Retinal pigment epithelial cell (primary cell): ENCODE measurements at regions not wholly inside any gene's neighbourhood (a gene's known extent, or its start where the extent isn't known, plus 50 kb on each side); places are given as distances from the start of the nearest gene placed in this dataset.
"Not testable (repeated sequence)": the region's sequence is repeated elsewhere in the genome, so short reads cannot be mapped to it uniquely, and the experiment has no call there.

Source experiments
- DNase-seq: peaks from one replicate; pipeline ENCODE4 v3.0.0-alpha.2; 2010; ENCODE audit warnings: low read depth
- H3K4me3 ChIP-seq: 2 replicates; pipeline ENCODE4 v1.5.1; 2011; ENCODE audit warnings: mild to moderate bottlenecking, low read length, control low read depth, moderate library complexity
- CTCF ChIP-seq: conservative IDR thresholded peaks from 2 replicates; pipeline ENCODE4 v1.5.1; 2011; ENCODE audit warnings: low read depth, low read length, control low read depth, inconsistent platforms

DNA sequence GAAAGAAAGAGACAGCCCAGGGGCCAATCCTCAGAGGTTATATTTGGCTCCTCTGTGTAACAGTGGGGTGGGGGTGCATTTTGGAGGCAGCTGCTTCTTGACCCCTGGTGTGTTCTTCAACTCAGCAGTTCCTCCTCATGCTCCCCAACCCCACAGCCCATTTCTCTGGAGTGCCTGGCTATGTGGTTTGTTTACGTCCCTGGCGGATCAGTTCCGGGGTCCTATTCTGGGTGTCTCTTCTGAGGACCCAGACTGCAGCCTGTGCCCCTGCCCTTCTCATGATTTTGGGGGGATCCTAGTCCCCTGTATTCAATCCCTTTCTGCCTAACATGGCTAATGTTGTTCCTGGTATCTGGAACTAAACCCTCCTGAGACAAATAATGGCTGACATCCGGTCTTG, 70.5 kb upstream of the SULF2 start:
- H3K4me3 ChIP-seq = no peak overlapping the region
- TF ChIP-seq CTCF = no peak
- no peak for DNase-seq

- DNase-seq = peak; percentile 8
- H3K4me3 ChIP-seq = no peak overlapping the region
- TF ChIP-seq CTCF = peak; percentile 57
Measured at GRCh38 chr20:47854687-47855212, 69.5 kb upstream of the SULF2 start.

DNA sequence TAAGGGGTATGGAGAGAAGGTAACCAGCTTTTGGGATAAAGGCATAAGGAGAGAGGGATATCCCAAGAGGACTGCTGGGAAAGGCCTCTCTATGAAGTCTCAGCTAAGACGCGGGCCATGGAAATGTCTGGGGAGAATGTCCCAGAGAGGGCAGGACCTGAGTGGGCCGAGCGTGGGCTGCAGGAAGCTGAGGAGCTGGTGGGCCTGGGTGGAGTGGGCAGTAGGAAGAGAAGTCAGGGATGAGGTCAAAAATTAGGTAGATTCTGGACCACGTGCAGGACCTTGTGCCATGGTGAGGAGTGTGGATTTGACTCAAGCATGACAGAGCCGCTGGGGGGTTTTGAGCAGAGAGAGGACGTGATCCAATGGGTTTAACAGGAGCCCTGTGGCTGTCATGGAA, 66.5 kb upstream of the SULF2 start:
- TF ChIP-seq CTCF = no peak
- DNase-seq = no peak
- no peak overlapping the region for H3K4me3 ChIP-seq

DNA sequence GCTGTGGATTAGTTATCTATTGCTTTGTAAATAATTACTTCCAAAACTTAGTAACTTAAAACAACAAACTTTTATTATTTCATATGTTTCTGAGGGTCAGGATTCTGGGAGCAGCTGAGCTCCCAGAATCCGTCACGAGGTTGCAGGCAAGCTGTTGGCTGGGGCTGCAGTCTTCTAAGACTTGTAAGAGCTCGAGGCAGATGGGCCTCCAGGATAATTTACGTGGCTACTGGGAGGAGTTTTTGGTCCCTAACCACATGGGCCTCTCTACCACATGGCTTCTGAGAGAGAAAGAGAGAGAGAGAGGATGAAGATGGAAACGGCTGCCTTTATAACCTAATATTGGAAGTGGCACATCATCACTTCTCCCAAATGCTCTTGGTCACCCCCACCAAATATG, 64.9 kb upstream of the SULF2 start:
- DNase-seq = no peak
- TF ChIP-seq CTCF = no peak
- H3K4me3 ChIP-seq = no peak overlapping the region

DNA sequence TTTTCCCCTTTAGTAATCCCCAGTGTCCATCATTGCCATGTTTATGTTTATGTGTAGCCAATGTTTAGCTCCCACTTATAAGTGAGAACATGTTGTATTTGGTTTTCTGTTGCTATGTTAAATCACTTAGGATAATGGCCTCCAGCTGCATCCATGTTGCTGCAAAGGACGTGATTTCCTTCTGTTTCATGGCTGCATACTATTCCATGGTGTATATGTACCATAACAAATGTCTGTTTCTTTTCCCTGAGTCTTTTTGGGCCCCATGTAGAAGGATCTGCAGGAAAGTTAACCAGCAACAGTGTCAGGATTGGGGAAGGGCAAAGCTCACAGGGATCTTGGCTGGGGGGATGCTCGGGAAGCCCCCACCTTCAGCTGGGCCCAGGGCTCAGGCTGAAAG, 64.3 kb upstream of the SULF2 start:
- no peak overlapping the region for H3K4me3 ChIP-seq
- TF ChIP-seq CTCF = no peak
- DNase-seq = no peak

- H3K4me3 ChIP-seq = no peak overlapping the region
- no peak for TF ChIP-seq CTCF
- DNase-seq = no peak
Measured at GRCh38 chr20:47849006-47849405, 63.7 kb upstream of the SULF2 start.

GRCh38 chr20:47848534-47848933, 63.3 kb upstream of the SULF2 start:
- H3K4me3 ChIP-seq, DNase-seq: not testable (repeated sequence)
